GM18511 (cell line): ENCODE measurements at regions not wholly inside any gene's neighbourhood (a gene's known extent, or its start where the extent isn't known, plus 50 kb on each side); places are given as distances from the start of the nearest gene placed in this dataset.

Source experiments
- ATAC-seq: cut with Tn5 transposase; IDR thresholded peaks from one replicate; pipeline ENCODE4 v1.9.1; 2021; ENCODE audit warnings: mild to moderate bottlenecking, moderate library complexity; ENCODE audit not compliant: unreplicated experiment

DNA sequence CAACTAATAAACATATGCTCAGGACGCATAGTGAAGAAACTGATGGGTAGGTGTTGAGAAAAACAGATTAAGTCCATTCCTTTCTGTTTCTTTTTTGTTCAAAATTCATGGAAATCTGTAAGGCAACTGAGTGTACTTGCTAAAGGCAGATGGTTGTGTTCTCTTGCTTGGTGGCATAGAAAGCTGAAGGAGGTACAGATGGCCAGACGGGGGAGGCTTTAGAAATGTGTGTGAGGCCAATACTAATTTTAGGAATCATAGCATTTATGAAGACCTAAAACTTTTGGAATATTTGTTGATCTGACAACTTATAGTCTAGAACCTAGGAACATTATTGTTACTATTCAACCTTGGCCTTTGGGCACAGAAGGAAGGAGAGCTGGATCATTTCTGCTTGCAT, 56.8 kb upstream of the EMCN start:
- no peak for ATAC-seq

DNA sequence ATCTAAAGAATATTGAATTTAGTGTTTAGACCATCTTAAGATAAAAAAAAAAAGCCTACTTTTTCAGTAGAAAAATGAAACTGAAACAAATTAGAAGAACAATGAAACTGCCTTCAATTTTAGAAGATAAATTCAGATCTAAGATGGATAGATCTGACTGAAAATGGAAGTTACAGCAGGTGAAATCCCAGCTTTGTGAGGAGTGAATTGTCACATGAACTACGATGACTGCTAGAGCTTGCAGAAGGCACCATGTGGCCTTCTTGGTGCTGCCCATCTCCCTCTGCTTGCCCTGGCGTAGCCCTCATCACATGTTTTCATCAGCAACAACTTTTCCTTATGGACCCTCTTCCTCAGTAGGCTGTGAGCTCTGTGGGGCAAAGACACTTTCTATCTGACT, 51.4 kb upstream of the EMCN start:
- ATAC-seq: peak; percentile 64
